Karpas-422 (cell line): ENCODE measurements at regions not wholly inside any gene's neighbourhood (a gene's known extent, or its start where the extent isn't known, plus 50 kb on each side); places are given as distances from the start of the nearest gene placed in this dataset.

ENCODE experiments used
- DNase-seq: peaks from one replicate; pipeline ENCODE4 v3.0.0-alpha.2; 2015
- H2AFZ ChIP-seq: fragments of 200-600 bp; sonication (generic); 2 replicates; pipeline ENCODE4 v1.6.1; 2014; ENCODE audit warnings: antibody characterized with exemption, low read length, mixed read lengths
- H3K27ac ChIP-seq: fragments of 200-600 bp; sonication (generic); 2 replicates; pipeline ENCODE4 v1.5.1; 2014; ENCODE audit warnings: mild to moderate bottlenecking, low read length, moderate library complexity
- H3K27me3 ChIP-seq: fragments of 200-600 bp; sonication (generic); 2 replicates; pipeline ENCODE4 v1.6.1; 2014; ENCODE audit warnings: low read length, mixed read lengths
- H3K36me3 ChIP-seq: fragments of 200-600 bp; sonication (generic); 2 replicates; pipeline ENCODE4 v1.6.1; 2014; ENCODE audit warnings: low read length, mixed read lengths; ENCODE audit not compliant: insufficient read depth
- H3K4me1 ChIP-seq: fragments of 200-600 bp; sonication (generic); 2 replicates; pipeline ENCODE4 v1.6.1; 2014; ENCODE audit warnings: mild to moderate bottlenecking, low read length, mixed read lengths
- H3K4me2 ChIP-seq: fragments of 200-600 bp; sonication (generic); 2 replicates; pipeline ENCODE4 v1.6.1; 2014; ENCODE audit warnings: low read length, low read depth, mild to moderate bottlenecking; ENCODE audit not compliant: poor library complexity, severe bottlenecking
- H3K4me3 ChIP-seq: fragments of 200-600 bp; sonication (generic); 2 replicates; pipeline ENCODE4 v1.5.1; 2014; ENCODE audit warnings: mild to moderate bottlenecking, antibody characterized with exemption, low read length, mixed read lengths
- H3K79me2 ChIP-seq: fragments of 200-600 bp; sonication (generic); 2 replicates; pipeline ENCODE4 v1.6.1; 2014; ENCODE audit warnings: mild to moderate bottlenecking, low read length, mixed read lengths
- H3K9ac ChIP-seq: fragments of 200-600 bp; sonication (generic); 2 replicates; pipeline ENCODE4 v1.6.0; 2014; ENCODE audit warnings: low read length
- H3K9me2 ChIP-seq: fragments of 200-600 bp; sonication (generic), shearing (Covaris generic); replicated peaks from 2 replicates; pipeline ENCODE4 v1.6.0; 2014; ENCODE audit warnings: mild to moderate bottlenecking, low read length, moderate library complexity; ENCODE audit not compliant: insufficient read depth
- H3K9me3 ChIP-seq: fragments of 300-700, 200-600 bp; sonication (generic); 2 replicates; pipeline ENCODE4 v1.6.1; 2014; ENCODE audit warnings: low read length, mixed read lengths
- H4K20me1 ChIP-seq: fragments of 200-600 bp; sonication (generic); 2 replicates; pipeline ENCODE4 v1.6.1; 2014; ENCODE audit warnings: mild to moderate bottlenecking, antibody characterized with exemption, low read length, low read depth; ENCODE audit not compliant: insufficient read depth

DNA sequence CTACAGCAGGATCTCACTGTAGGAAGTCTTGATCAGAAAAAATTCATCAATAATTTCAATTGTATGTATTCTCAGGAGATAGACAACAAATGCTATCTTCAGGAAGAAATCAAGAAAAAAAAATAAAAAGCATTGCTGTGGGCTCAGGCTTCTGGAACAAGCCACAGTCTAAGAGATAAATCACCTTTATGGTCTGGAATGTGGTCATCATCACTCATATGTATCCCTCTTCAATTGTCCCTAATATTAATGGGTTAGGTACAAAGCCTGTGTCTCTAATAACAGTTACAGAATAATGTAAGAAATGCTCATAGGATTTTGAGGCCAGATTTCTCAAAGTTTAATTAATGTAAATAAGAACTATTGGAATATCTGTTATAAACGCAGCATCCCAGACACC, 305.9 kb upstream of the ANO3 start:
- H3K36me3 ChIP-seq: no peaks in the 10 kb centered on the region
- H3K27me3 ChIP-seq: no peaks in the 10 kb centered on the region
- peaks cover 42% of the 10 kb centered on the region for H3K4me1 ChIP-seq
- no peak overlapping the region for H2AFZ ChIP-seq
- H4K20me1 ChIP-seq: no peaks in the 10 kb centered on the region
- no peak overlapping the region for H3K9ac ChIP-seq
- H3K4me2 ChIP-seq: no peak overlapping the region
- peaks cover 19% of the 10 kb centered on the region for H3K79me2 ChIP-seq
- no peak overlapping the region for H3K4me3 ChIP-seq
- H3K9me2 ChIP-seq: no peaks in the 10 kb centered on the region
- H3K9me3 ChIP-seq: no peaks in the 10 kb centered on the region
- no peak for DNase-seq
- no peak overlapping the region for H3K27ac ChIP-seq

DNA sequence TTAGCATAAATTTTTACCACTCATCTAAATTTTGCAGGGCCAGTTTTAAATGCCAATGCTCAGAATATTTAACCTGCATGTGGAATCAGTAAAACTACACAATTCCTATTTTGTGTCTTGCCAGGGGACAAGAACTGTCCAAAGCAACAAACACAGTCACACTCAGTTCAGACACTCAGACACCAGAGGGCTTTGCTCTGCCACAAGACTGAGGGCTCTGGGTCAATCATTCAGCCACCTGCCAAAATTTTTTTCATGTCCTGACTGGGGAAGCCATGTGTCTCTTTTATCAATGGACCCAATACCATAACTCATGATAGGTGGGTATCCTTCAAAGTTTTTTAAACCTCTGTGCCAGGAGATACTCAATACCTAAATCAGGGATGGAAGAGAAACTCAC, 304.0 kb upstream of the ANO3 start:
- H3K36me3 ChIP-seq: no peaks in the 10 kb centered on the region
- H3K9ac ChIP-seq: no peak overlapping the region
- peaks cover 24% of the 10 kb centered on the region for H3K4me1 ChIP-seq
- no peaks in the 10 kb centered on the region for H3K9me3 ChIP-seq
- no peaks in the 10 kb centered on the region for H4K20me1 ChIP-seq
- peak overlapping the region; percentile 1; the same call in 1 of the 2 replicates for H3K27ac ChIP-seq
- DNase-seq: no peak
- peaks cover 24% of the 10 kb centered on the region for H3K79me2 ChIP-seq
- no peaks in the 10 kb centered on the region for H3K27me3 ChIP-seq
- H3K4me2 ChIP-seq: no peak overlapping the region
- H2AFZ ChIP-seq: no peak overlapping the region
- no peaks in the 10 kb centered on the region for H3K9me2 ChIP-seq
- no peak overlapping the region for H3K4me3 ChIP-seq

DNA sequence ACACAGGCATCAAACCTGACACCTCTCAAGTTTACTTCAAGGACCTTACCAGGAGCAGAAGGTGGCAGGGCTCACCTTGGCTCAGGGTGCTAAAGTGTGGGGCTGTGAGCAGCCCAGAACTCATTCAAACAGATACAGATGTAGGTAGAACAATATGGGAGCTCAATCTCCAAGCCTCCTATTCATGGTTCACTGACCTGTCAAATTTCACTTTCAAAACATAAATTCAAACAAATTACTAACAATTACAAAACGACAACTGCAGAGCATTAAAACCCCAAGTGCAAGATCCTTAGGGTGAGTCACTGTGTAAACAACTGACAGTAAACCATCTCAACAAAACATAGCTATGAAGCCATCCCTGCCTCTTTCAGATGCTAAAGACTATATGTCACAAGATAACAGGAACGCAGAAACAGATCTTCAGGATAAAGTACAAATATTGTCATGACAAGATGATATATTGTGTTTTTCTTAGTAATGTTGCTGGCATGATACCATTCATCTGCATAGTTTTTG, 303.5 kb upstream of the ANO3 start:
- no peak overlapping the region for H3K4me3 ChIP-seq
- no peak overlapping the region for H3K9ac ChIP-seq
- peak overlapping the region; percentile 1; the same call in 1 of the 2 replicates for H3K27ac ChIP-seq
- H3K4me2 ChIP-seq: no peak overlapping the region
- H3K9me2 ChIP-seq: no peaks in the 10 kb centered on the region
- H4K20me1 ChIP-seq: no peaks in the 10 kb centered on the region
- no peaks in the 10 kb centered on the region for H3K27me3 ChIP-seq
- no peak overlapping the region for H2AFZ ChIP-seq
- peaks cover 18% of the 10 kb centered on the region for H3K4me1 ChIP-seq
- H3K36me3 ChIP-seq: no peaks in the 10 kb centered on the region
- no peak for DNase-seq
- peaks cover 19% of the 10 kb centered on the region for H3K79me2 ChIP-seq
- H3K9me3 ChIP-seq: no peaks in the 10 kb centered on the region

GRCh38 chr11:26030399-26030798, 301.5 kb upstream of the ANO3 start:
- no peak for DNase-seq
- Histone ChIP-seq H3K9ac (no peak overlapping the region), H3K9me2 (no peaks in the 10 kb centered on the region), H3K4me3 (no peak overlapping the region), H4K20me1 (no peaks in the 10 kb centered on the region), H3K79me2 (peaks cover 14% of the 10 kb centered on the region), H2AFZ (no peak overlapping the region), H3K9me3 (no peaks in the 10 kb centered on the region), H3K36me3 (no peaks in the 10 kb centered on the region), H3K4me2 (no peak overlapping the region), H3K27ac (no peak overlapping the region), H3K27me3 (no peaks in the 10 kb centered on the region), H3K4me1 (peaks cover 8% of the 10 kb centered on the region; the same call in 1 of the 2 replicates)

- DNase-seq: no peak
- Histone ChIP-seq H3K36me3 (no peaks in the 10 kb centered on the region), H3K4me3 (no peak overlapping the region), H3K79me2 (peaks cover 8% of the 10 kb centered on the region; the same call in 1 of the 2 replicates), H3K9me2 (no peaks in the 10 kb centered on the region), H3K4me2 (no peak overlapping the region), H3K9ac (no peak overlapping the region), H3K27me3 (no peaks in the 10 kb centered on the region), H4K20me1 (no peaks in the 10 kb centered on the region), H3K4me1 (peaks cover 8% of the 10 kb centered on the region; the same call in 1 of the 2 replicates), H3K27ac (no peak overlapping the region), H3K9me3 (no peaks in the 10 kb centered on the region), H2AFZ (no peak overlapping the region)
Observed at GRCh38 chr11:26032241-26032640, 299.7 kb upstream of the ANO3 start.

GRCh38 chr11:26035696-26036095, 296.2 kb upstream of the ANO3 start:
- no peaks in the 10 kb centered on the region for H3K9me2 ChIP-seq
- H3K79me2 ChIP-seq: peaks cover 4% of the 10 kb centered on the region; the same call in 1 of the 2 replicates
- no peak overlapping the region for H3K4me3 ChIP-seq
- no peaks in the 10 kb centered on the region for H4K20me1 ChIP-seq
- no peaks in the 10 kb centered on the region for H3K9me3 ChIP-seq
- DNase-seq: no peak
- no peaks in the 10 kb centered on the region for H3K36me3 ChIP-seq
- H3K27me3 ChIP-seq: no peaks in the 10 kb centered on the region
- no peak overlapping the region for H2AFZ ChIP-seq
- H3K27ac ChIP-seq: no peak overlapping the region
- no peak overlapping the region for H3K9ac ChIP-seq
- no peak overlapping the region for H3K4me2 ChIP-seq
- no peaks in the 10 kb centered on the region; the same call in 1 of the 2 replicates for H3K4me1 ChIP-seq

DNA sequence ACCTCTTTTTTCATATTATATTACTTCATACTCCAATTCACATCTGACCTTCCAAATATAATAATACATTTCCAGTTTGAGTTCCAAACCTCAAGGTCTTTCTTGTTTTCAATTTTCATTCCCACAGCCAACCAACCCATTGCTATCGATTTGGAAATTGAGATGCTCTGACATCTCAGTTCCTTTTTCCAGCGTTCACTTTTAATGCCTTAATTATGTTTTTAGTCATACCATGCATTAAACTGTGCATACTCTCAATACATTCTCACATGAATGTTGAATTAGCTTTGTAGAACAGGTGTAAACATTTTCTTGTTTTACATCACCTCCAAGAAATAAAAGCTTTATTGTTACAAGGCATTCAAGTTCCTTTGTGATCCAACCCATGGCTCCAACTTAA, 294.2 kb upstream of the ANO3 start:
- H3K9ac ChIP-seq: no peak overlapping the region
- no peaks in the 10 kb centered on the region for H3K27me3 ChIP-seq
- no peaks in the 10 kb centered on the region; the same call in 1 of the 2 replicates for H3K4me1 ChIP-seq
- H3K9me2 ChIP-seq: no peaks in the 10 kb centered on the region
- no peaks in the 10 kb centered on the region for H3K9me3 ChIP-seq
- H3K36me3 ChIP-seq: no peaks in the 10 kb centered on the region
- H2AFZ ChIP-seq: no peak overlapping the region
- no peaks in the 10 kb centered on the region for H4K20me1 ChIP-seq
- H3K4me2 ChIP-seq: no peak overlapping the region
- DNase-seq: no peak
- no peak overlapping the region for H3K4me3 ChIP-seq
- no peak overlapping the region for H3K27ac ChIP-seq
- no peaks in the 10 kb centered on the region for H3K79me2 ChIP-seq

GRCh38 chr11:26040339-26040738, 291.6 kb upstream of the ANO3 start:
- no peaks in the 10 kb centered on the region for H3K9me3 ChIP-seq
- H3K4me1 ChIP-seq: peaks cover 21% of the 10 kb centered on the region
- no peaks in the 10 kb centered on the region for H4K20me1 ChIP-seq
- no peak overlapping the region for H3K9ac ChIP-seq
- H3K4me2 ChIP-seq: no peak overlapping the region
- H3K27me3 ChIP-seq: no peaks in the 10 kb centered on the region
- no peak overlapping the region for H3K4me3 ChIP-seq
- no peak for DNase-seq
- no peak overlapping the region for H2AFZ ChIP-seq
- H3K9me2 ChIP-seq: no peaks in the 10 kb centered on the region
- no peaks in the 10 kb centered on the region for H3K79me2 ChIP-seq
- no peak overlapping the region for H3K27ac ChIP-seq
- H3K36me3 ChIP-seq: no peaks in the 10 kb centered on the region
